ENCODE measurements at regions not wholly inside any gene's neighbourhood (a gene's known extent, or its start where the extent isn't known, plus 50 kb on each side); places are given as distances from the start of the nearest gene placed in this dataset.
A peak's percentile ranks its signal among the peaks of the same experiment; 100 is the strongest.

DNA sequence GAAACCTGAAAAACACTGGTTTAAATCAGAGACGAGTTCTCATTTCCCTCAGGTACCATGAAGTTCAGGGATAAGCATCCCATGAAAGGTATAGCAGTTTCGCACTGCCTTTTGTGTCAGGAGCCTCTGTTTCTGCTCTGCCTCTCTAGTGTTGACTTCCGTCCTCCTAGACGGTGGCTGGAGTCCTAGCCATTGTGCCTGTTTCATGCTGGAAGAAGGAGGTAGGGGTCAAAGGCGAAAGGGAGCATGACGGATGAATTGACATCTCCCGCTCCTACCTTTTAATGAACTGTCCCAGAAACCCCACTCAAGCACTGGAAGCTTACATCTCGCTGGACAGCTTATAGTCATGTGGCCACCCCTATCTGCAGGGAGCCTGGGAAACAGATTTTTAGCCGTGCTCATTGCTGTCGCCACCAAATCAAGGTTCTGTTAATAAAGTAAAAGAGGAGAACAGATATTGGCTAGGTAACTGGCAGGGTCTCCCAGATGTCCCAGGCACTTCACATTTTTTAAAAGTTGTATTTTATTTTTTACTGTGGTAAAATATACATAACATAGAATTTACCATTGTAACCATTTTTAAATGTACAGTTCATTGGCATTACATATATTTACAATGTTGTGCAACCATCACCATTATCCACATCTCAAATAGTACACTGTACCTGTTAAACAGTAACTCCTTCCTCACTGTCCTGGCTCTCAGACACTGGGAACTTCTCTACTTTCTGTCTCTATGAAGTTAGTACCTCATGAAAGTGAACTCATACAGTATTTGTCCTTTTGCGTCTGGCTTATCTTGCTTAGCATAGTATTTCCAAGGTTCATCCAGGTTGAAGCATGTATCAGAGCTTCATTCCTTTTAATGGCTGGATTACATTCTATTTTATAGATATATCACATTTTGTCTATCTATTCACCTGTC is 55.0 kb upstream of the CTLA4 start (continued):
- TF ChIP-seq, protein P1, sequence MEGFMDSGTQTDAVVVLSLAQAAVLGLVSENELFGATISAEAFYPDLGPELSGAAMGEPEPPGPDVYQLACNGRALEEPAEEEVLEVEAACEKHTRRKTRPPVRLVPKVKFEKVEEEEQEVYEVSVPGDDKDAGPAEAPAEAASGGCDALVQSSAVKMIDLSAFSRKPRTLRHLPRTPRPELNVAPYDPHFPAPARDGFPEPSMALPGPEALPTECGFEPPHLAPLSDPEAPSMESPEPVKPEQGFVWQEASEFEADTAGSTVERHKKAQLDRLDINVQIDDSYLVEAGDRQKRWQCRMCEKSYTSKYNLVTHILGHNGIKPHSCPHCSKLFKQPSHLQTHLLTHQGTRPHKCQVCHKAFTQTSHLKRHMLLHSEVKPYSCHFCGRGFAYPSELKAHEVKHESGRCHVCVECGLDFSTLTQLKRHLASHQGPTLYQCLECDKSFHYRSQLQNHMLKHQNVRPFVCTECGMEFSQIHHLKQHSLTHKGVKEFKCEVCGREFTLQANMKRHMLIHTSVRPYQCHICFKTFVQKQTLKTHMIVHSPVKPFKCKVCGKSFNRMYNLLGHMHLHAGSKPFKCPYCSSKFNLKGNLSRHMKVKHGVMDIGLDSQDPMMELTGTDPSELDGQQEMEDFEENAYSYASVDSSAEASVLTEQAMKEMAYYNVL (CRISPR knock-in tag; IDR thresholded peaks at IDR 0.05; ENCODE audit: borderline replicate concordance), result peak; percentile 78; the same call in 1 of the 2 replicates
- no peak for TF ChIP-seq ZKSCAN5 (CRISPR knock-in tag; IDR thresholded peaks at IDR 0.05)
- TF ChIP-seq, protein P2, sequence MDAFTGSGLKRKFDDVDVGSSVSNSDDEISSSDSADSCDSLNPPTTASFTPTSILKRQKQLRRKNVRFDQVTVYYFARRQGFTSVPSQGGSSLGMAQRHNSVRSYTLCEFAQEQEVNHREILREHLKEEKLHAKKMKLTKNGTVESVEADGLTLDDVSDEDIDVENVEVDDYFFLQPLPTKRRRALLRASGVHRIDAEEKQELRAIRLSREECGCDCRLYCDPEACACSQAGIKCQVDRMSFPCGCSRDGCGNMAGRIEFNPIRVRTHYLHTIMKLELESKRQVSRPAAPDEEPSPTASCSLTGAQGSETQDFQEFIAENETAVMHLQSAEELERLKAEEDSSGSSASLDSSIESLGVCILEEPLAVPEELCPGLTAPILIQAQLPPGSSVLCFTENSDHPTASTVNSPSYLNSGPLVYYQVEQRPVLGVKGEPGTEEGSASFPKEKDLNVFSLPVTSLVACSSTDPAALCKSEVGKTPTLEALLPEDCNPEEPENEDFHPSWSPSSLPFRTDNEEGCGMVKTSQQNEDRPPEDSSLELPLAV (CRISPR knock-in tag; conservative IDR thresholded peaks at IDR 0.05; ENCODE audit: low read depth), result no peak
- TF ChIP-seq, protein P3, sequence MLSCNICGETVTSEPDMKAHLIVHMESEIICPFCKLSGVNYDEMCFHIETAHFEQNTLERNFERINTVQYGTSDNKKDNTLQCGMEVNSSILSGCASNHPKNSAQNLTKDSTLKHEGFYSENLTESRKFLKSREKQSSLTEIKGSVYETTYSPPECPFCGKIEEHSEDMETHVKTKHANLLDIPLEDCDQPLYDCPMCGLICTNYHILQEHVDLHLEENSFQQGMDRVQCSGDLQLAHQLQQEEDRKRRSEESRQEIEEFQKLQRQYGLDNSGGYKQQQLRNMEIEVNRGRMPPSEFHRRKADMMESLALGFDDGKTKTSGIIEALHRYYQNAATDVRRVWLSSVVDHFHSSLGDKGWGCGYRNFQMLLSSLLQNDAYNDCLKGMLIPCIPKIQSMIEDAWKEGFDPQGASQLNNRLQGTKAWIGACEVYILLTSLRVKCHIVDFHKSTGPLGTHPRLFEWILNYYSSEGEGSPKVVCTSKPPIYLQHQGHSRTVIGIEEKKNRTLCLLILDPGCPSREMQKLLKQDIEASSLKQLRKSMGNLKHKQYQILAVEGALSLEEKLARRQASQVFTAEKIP (CRISPR knock-in tag; IDR thresholded peaks at IDR 0.05; ENCODE audit: borderline replicate concordance), result no peak
- TF ChIP-seq, protein P4, sequence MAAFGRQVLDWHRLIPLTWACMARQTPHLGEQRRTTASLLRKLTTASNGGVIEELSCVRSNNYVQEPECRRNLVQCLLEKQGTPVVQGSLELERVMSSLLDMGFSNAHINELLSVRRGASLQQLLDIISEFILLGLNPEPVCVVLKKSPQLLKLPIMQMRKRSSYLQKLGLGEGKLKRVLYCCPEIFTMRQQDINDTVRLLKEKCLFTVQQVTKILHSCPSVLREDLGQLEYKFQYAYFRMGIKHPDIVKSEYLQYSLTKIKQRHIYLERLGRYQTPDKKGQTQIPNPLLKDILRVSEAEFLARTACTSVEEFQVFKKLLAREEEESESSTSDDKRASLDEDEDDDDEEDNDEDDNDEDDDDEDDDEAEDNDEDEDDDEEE (CRISPR knock-in tag; IDR thresholded peaks at IDR 0.05), result no peak
- TF ChIP-seq ZNF749 (CRISPR knock-in tag; IDR thresholded peaks at IDR 0.05; ENCODE audit: borderline replicate concordance), result no peak
- TF ChIP-seq NFATC3 (CRISPR knock-in tag; IDR thresholded peaks at IDR 0.05), result no peak
- TF ChIP-seq ZNF33A (CRISPR knock-in tag; IDR thresholded peaks at IDR 0.05; ENCODE audit: borderline replicate concordance), result no peak
- TF ChIP-seq HMGA1 (CRISPR knock-in tag; conservative IDR thresholded peaks at IDR 0.05), result no peak
- TF ChIP-seq KDM2A (CRISPR knock-in tag; IDR thresholded peaks at IDR 0.05; ENCODE audit: borderline replicate concordance, low read depth), result no peak; the same call in 1 of the 2 replicates
- TF ChIP-seq, protein P5, sequence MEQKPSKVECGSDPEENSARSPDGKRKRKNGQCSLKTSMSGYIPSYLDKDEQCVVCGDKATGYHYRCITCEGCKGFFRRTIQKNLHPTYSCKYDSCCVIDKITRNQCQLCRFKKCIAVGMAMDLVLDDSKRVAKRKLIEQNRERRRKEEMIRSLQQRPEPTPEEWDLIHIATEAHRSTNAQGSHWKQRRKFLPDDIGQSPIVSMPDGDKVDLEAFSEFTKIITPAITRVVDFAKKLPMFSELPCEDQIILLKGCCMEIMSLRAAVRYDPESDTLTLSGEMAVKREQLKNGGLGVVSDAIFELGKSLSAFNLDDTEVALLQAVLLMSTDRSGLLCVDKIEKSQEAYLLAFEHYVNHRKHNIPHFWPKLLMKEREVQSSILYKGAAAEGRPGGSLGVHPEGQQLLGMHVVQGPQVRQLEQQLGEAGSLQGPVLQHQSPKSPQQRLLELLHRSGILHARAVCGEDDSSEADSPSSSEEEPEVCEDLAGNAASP (CRISPR knock-in tag; IDR thresholded peaks at IDR 0.05; ENCODE audit: borderline replicate concordance), result peak; percentile 74; the same call in 1 of the 2 replicates
- TF ChIP-seq CREM (IDR thresholded peaks at IDR 0.05), result peak; percentile 64
- no peak for TF ChIP-seq CREM (CRISPR knock-in tag; IDR thresholded peaks at IDR 0.05)
- no peak for TF ChIP-seq CBX1 (IDR thresholded peaks at IDR 0.05; ENCODE audit: low read depth)
- TF ChIP-seq, protein P6, sequence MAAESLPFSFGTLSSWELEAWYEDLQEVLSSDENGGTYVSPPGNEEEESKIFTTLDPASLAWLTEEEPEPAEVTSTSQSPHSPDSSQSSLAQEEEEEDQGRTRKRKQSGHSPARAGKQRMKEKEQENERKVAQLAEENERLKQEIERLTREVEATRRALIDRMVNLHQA (CRISPR knock-in tag; IDR thresholded peaks at IDR 0.05), result no peak
- TF ChIP-seq, protein P7, sequence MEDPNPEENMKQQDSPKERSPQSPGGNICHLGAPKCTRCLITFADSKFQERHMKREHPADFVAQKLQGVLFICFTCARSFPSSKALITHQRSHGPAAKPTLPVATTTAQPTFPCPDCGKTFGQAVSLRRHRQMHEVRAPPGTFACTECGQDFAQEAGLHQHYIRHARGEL (CRISPR knock-in tag; IDR thresholded peaks at IDR 0.05), result no peak
- no peak for TF ChIP-seq YEATS2 (CRISPR knock-in tag; IDR thresholded peaks at IDR 0.05; ENCODE audit: borderline replicate concordance)
- TF ChIP-seq MAFG (CRISPR knock-in tag; IDR thresholded peaks at IDR 0.05), result no peak
- TF ChIP-seq KLF16 (CRISPR knock-in tag; IDR thresholded peaks at IDR 0.05), result 0 out of 4 replicates have a peak, but pooled peaks of 1 of the 2 experiments have one; percentile 14

All from HepG2 (cell line).